ENCODE measurements at regions not wholly inside any gene's neighbourhood (a gene's known extent, or its start where the extent isn't known, plus 50 kb on each side); places are given as distances from the start of the nearest gene placed in this dataset.

GRCh38 chr17:6209829-6210228 lies 139.7 kb downstream of the WSCD1 start:
- H3K27ac ChIP-seq (ENCODE audit: insufficient read depth, low read length): no peak overlapping the region
- no peaks in the 10 kb centered on the region for H3K79me1 ChIP-seq (ENCODE audit: low read depth in 1 of 2, low read length in 2 of 2)
- dilution Hi-C loops (cut with HindIII; ENCODE audit: low sequenced_read_pairs, unreplicated experiment): no loop called here
- no peak overlapping the region for H2AFZ ChIP-seq (replicated peaks; ENCODE audit: low read length, poor library complexity)
- no peak overlapping the region for H3K9ac ChIP-seq (ENCODE audit: low read depth, low read length)
- POLR2A ChIA-PET (ENCODE audit: unreplicated experiment): no interaction called here
- no peak overlapping the region for H3K18ac ChIP-seq (ENCODE audit: low read depth, low read length)
- no peak overlapping the region for H2BK20ac ChIP-seq (ENCODE audit: low read depth, low read length)
- H2BK15ac ChIP-seq (ENCODE audit: low read depth, low read length): no peak overlapping the region
- H3K27me3 ChIP-seq (ENCODE audit: control insufficient read depth, insufficient read depth, low read length): no peaks in the 10 kb centered on the region
- peaks cover 3% of the 10 kb centered on the region; the same call in 1 of the 2 replicates for H3K9me3 ChIP-seq (ENCODE audit: control insufficient read depth, insufficient read depth, low read length)
- H3K4me1 ChIP-seq (ENCODE audit: control insufficient read depth, insufficient read depth, low read length): no peaks in the 10 kb centered on the region
- H2BK5ac ChIP-seq (ENCODE audit: low read depth, low read length, poor library complexity, severe bottlenecking): no peak overlapping the region
- CTCF ChIA-PET: no interaction called here
- BruUV-seq (replicated peaks): no TSS peak
- no peak overlapping the region for H3K4me2 ChIP-seq (ENCODE audit: low read depth, low read length)
- no peak overlapping the region for H3K56ac ChIP-seq (ENCODE audit: extremely low read depth, insufficient read depth, low read length)
- no peak overlapping the region for H3K4ac ChIP-seq (ENCODE audit: low read depth, low read length)
- no peaks in the 10 kb centered on the region for H4K20me1 ChIP-seq (ENCODE audit: insufficient read depth, low read length)
- intact Hi-C loops (cut with micrococcal nuclease): no loop called here
- H2AK9ac ChIP-seq (replicated peaks; ENCODE audit: low read depth, low read length, poor library complexity): no peak overlapping the region
- DNase-seq: no peak
- TF ChIP-seq CEBPB (IDR thresholded peaks at IDR 0.05; ENCODE audit: low read depth, low read length) (no peak), RAD21 (IDR thresholded peaks at IDR 0.05; ENCODE audit: low read length) (no peak), FOS (IDR thresholded peaks at IDR 0.05; ENCODE audit: low read depth, low read length) (no peak)
- no peak overlapping the region for H3K23ac ChIP-seq (ENCODE audit: low read depth, low read length)
- whole genome bisulfite sequencing, 2 experiments (ENCODE audit: extremely low coverage in 2 of 2, insufficient read length in 1 of 2): 69% methylated on average over 2 of the region's 5 CpGs; no CpG with 5 or more reads in 1 of the 2 experiments
- H3K4me3 ChIP-seq (ENCODE audit: insufficient read depth, low read depth, low read length): no peak overlapping the region
- no peak overlapping the region for H4K91ac ChIP-seq (ENCODE audit: insufficient read depth, low read depth, low read length)
- in situ Hi-C loops (cut with MboI; ENCODE audit: low sequenced_read_pairs): loop anchor here (25.0 kb wide), 1 partner anchor 102 kb away; no protein-coding TSS in a partner anchor
- H4K8ac ChIP-seq (ENCODE audit: low read depth in 2 of 2, low read length in 2 of 2): no peak overlapping the region
- no peak overlapping the region for H2AK5ac ChIP-seq (ENCODE audit: low read depth, low read length)
- H3K14ac ChIP-seq (replicated peaks; ENCODE audit: low read depth, low read length): no peak overlapping the region
- no peak for ATAC-seq (ENCODE audit: low read depth)
- H4K5ac ChIP-seq (ENCODE audit: low read depth, low read length): no peak overlapping the region
- H2BK120ac ChIP-seq (ENCODE audit: low read depth, low read length): no peak overlapping the region
- no peaks in the 10 kb centered on the region for H3K9me1 ChIP-seq (ENCODE audit: insufficient read depth, low read length)
- H3K36me3 ChIP-seq (ENCODE audit: control insufficient read depth, insufficient read depth, low read length): no peaks in the 10 kb centered on the region

Data from IMR-90 (cell line).